IPS DF 19.7 (cell line): ENCODE measurements at regions not wholly inside any gene's neighbourhood (a gene's known extent, or its start where the extent isn't known, plus 50 kb on each side); places are given as distances from the start of the nearest gene placed in this dataset.

ENCODE experiments used
- DNase-seq: peaks from one replicate; pipeline ENCODE4 v3.0.0-alpha.2; 2013; ENCODE audit warnings: low read depth, low spot score

DNA sequence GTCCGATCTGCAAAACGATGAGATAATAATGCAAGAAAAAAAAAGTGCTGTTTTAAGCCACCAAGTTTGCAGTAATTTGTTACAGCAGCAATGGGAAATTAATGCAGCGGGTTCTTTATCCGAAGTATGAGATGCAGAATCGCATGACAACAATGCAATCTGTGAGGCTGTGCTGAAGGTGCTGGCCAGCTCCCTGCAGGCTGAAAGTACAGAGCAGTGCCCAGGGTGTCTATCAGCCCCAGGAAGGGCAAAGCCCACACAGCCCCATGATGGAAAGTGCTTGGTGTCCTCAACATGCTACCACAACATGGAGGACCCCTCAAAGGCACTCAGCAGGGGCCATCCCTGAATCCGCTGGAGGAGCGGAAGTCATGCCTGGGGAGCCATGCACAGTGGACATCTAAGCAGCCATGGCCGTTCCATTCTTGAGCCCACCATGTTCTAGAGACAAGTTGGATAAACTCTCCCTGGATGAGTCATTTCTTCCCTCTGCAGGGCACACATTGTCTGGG, 199.5 kb upstream of the PFKP start:
- no peak for DNase-seq

DNA sequence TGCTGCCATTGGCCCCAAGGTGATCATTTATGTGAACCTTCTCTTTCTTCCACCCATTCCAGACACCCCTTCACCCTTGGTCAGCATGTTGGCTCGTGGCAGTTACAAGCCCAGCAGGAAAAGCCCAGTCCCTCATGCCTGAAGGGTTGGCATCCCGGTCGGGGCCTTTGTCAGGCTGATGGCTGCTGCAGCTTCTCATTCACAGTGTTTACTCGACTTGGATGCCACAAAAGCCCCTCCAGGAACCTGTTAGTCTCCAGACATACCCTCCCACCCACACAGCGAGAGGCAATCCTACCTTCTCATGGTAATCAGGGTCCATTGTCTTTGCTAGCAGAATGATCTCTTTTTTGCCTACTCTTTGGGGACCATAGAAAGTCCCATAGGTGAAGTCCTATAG, 200.8 kb upstream of the PFKP start:
- no peak for DNase-seq

DNA sequence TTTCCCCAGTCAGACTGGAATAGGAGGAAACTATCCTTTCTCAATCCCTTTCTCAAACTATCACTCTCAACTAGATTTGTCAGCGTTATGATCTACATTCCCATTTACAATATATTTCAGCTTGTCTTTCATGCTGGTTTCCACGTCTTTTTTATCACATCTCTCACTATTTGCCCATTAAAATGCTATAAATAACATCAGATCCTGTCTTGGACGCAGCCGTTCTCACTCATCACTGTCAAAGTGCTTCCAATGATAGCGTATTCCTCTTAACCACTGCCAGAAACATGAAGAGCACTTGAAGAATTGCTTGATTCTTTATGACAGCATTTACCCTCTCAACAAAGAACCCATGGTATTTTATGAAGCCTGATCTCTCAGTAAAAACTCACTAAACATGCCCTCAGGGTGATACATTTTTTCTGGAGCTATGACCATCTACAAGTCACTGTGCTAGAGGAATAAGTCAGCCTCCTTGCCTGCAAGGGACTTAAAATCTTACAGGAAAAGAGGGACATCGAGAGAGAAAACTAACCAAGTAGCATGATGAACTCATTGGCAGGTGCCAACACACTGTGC, 205.6 kb upstream of the PFKP start:
- no peak for DNase-seq

DNA sequence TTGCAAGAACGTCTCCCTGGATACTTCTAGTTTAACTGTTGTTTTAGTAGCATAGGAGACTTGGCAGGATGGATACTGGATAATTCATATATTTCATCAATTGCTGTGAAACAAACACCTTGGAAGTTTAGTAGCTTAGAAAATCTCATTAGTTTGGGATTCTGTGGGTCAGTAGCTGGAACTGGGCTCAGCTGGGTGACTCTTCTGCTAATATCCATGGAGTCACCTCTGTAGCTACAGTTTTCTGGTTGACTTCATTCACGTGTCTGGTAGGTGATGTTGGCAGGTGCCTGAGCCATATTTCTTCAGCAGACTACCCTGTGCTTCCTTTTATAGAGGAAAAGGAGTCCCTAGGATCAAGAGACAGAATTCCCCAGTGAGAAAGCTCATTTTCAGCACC, 208.9 kb upstream of the PFKP start:
- no peak for DNase-seq

DNA sequence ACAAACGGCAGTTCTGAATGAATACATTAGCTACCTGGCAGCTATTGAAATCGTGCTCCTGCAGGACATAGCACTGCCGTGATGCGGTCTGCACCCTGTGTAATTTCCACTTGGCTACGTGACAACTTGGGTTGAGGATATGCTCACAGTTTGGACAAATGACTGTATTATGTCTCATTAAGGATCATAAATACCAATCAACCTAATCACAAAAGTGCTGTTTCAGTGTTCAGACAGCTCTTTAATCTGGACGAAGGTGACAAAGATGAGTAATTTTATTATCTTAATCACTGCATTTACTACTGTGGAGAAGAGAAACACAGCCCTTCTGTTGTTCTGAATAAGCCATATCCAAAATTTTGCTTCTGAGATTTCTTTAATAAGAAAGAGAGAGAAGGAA, 210.8 kb upstream of the PFKP start:
- no peak for DNase-seq

DNA sequence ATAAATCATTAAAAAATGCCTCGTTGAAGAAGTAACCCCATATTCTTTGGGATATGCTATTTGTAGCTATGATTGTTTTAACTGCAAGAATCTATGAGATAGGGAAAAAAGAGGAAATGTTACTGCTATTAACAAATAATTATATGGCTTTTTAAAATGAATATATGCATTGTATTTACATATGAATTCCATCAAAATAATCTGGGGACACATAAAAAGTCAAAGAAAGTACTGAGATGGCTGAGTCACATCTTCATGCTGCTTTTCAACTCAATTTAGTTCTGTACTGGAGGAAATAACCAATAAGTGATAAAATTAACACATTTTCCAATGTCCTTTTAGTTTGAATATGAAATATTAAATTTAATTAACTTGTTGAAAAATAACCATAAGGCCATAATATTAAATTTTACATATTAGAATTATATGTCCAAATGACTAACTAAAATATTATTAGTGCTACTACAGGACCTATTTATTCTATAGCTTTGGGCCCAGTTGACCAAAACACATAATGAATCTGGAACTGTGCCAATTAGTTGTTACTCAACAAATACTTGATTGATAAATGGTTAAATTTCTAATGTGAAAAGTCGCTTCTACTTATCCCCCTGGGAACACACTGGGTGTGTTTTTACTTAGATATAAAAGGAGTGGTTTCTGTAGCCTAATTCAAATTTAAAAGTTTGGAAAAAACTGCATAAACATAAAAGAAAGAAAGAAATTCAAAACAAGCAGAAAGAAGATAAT, 214.6 kb upstream of the PFKP start:
- DNase-seq = no peak

DNA sequence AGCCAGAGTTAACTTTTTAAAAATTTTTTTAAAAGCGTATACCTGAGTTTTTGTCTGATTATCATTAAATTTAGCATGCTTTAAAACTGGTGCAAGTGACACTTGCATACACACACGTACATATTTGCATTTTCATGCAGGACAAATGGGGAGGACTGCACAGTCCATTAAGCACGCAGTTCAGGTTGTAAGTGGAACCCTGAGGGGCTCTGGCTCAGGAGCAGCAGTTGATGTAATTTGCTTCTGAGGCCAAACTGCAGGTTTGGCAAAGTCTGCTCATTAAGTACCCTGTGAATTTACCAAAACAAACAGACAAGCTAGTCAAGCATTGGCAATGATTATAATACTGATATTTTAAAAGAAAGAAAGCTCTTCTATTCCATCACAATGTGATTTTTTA, 215.8 kb upstream of the PFKP start:
- DNase-seq = no peak

DNA sequence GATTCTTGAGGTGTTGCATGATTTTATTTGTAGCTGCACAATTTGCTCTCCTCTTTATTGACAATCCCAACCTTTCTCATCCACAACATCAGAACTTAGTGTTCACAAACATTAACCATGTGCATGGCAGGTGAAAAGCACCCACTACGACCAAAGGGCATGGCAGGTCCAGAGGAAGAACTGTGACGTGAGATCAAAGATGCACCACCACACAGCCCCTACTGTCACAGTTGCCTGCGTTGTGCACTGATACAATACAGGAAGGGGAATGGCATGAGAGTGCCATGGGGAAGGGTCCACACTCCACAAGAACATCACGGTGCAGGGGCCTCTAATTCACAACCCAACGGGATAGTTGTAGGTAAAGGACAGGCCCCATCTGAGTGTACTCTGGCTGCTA, 217.1 kb upstream of the PFKP start:
- DNase-seq = no peak

DNA sequence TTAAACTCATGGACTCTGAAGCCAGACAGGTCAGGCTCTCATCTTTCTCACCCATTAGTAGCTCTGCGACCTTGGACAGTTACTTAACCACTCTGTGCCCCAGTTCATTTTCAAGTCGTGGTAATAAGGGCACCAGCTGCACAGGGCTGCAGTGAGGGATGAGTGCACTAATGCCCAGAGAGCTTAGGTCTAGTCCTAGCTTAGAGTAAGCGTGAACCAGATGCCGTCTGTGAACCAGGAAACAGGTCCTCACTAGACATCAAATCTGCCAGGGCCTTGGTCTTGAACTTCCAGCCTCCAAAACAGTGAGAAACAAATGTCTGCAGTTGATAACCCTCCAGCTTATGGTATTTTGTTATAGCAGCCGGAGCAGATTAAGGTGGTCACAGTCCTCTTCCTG, 222.4 kb upstream of the PFKP start:
- no peak for DNase-seq

DNA sequence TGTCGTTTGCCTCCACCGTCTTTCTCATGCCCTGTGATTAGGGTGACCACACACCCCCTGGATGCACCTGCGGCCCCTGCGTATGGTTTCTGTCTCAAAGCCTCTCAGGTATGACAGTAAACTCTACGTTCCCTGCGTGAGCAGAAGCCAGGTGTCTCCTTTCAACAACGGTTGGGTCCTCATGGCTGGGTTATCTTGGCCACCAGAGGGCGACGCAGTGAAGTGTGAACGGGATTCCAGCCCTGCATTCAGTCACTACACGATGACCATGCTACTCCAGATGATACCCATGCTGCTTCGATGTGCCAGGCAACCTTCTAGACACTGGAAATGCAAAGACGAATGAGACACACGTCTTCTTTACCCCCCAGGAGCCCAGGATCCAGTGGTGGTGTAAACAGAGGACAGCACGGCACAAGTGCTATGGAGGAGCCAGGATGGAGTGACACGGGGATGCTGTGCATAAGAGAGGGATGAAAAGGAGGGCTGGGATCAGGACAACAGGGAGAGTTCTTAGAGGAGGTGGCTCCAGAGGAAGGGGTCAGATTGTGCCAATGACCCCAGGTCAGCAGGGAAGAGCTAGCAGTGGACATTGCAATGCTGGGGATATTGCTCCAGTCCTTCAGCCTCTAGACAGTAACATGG, 228.1 kb upstream of the PFKP start:
- DNase-seq = peak; percentile 57

DNA sequence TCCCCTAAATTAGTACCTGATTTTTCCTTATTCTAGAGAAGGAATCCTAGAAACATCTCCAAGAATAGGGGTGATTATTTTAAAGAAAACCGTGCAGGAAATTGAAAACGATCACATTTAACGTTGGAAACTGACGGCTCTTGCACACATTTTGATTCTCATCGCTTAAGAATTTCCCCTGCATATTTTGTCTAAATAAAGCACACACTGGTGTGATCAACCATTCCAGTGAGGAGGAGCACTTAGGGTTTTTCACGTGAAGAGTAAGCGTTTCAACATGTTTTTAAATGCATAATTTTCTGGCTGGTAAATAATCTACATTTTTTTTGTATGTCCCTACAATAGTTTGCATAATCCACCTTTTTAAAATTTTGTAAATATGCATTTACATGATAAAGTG, 229.7 kb upstream of the PFKP start:
- DNase-seq = no peak

DNA sequence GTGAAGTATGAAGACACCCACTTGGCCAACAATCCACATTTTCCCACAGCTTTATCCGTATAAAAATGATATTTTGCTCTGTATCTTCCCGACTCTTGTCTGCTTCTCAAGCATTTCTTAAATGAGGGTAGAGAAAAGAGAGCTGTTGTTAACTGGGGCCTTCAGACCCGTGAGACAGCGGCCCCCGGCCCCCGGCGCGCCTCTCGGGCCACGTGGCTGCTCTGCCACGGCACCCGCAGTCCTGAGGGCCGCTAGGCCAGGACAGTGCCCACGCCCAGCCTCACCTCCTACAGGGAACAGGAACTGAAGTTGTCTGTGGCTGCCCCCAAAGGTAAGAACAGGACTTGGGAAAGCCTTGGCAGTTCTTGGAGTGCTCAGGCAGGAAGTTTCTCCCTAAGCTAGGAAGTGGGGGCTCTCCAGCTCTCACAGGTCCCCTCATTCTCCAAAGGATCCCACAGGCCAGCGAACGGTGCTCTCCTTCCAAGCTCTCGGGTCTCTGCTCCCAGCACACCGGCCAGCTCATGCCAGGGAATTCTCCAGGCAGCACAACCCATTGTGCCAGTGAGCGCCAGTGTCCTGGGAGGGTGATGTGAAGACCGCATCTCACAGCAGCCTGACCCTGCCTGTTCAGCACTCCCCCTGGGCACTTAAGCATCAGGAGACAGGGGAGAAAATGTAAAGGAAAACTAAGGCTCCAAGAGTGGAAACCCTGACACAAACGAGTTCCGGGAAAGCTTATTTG, 230.3 kb upstream of the PFKP start:
- DNase-seq = no peak

DNA sequence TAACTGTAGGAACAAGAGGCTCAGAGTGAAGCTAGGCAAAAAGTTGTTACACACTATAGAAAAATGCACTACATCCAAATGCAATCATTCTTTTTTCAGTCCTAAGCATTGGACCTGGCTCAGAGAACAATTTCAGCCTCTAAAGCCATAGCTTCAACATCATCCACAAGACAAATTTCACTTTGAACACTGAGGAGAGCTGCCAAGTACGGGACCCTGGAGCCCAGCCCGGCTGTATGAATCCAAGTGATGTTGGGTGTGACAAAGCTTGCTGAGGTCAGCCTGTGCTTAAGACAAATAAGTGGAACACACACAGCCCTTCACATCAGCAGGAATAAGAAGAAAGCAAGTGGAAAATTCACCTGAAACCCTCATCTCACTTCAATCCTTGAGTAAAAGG, 233.1 kb upstream of the PFKP start:
- DNase-seq = no peak

DNA sequence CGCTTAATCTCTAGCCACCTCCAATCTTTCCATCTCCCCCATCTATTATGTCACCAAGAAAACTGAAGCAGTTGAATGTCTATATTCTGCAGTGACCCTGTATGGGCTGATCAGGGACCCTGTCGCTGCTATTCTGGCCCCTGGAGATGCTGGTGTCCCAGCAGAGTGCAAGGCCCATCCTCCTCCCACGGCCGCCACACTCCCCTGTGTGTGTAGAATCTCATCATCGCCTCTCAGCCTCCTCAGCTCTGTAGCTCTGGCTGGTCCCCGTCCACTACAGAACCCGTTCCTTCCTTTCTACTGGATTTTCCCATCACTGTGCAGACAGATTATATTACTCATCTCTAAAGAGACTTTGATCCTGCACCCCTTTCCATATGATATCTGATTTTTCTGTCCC, 235.8 kb upstream of the PFKP start:
- DNase-seq = no peak

DNA sequence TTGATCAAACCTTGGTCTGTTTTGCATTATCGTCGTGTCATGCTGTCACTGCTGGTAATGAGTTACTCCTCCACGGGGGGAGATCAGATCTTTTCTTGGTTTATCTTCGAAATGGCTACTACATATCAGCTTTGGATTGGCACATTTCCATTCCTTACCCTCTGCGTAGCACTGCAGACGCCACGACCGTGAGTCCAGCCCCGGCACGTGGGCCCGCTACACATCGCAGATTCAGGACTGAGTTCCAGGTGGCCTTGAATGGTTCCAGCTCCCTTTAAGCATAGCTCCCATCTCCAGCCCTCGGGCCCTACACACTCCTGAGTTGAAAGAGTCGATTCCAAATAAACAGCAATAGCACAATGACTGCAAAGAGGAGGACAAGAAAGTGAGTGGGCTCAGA, 238.6 kb upstream of the PFKP start:
- no peak for DNase-seq

DNA sequence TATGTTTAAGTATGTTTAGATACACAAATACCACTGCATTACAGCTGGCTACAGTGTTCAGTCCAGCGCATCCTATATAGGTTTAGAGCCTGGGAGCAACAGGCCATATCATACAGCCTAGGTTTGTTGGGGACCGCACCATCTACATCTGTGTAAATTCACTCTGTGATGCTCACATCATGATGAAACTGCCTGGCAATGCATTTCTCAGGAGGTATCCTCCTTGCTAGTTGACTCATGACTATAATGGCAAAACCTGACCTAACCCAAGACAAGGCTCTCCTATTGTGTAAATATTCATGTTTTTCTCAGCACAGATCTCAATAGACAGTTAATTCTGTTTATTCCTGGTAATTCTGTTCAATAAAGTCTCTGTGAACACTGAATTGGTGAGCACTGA, 240.7 kb upstream of the PFKP start:
- DNase-seq = no peak

DNA sequence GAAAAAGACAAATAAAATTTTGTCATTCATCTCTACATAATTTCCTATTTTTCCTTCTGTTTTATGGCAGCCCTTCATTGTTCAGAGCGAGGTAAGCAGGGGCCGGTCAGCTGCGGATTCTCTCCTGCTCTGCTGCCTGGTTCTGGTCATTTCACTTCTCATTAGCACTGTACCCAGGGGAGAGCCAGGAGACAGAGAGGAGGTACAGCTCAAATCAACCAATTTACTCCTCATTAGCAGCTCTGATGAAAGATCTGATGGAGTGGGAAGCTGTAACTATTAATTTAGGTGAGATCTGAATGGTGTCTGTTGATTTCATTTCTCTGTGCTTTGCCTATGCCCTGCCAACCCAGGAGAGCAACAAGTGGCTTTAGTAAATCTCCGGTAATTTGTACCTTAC, 241.5 kb upstream of the PFKP start:
- DNase-seq = no peak

DNA sequence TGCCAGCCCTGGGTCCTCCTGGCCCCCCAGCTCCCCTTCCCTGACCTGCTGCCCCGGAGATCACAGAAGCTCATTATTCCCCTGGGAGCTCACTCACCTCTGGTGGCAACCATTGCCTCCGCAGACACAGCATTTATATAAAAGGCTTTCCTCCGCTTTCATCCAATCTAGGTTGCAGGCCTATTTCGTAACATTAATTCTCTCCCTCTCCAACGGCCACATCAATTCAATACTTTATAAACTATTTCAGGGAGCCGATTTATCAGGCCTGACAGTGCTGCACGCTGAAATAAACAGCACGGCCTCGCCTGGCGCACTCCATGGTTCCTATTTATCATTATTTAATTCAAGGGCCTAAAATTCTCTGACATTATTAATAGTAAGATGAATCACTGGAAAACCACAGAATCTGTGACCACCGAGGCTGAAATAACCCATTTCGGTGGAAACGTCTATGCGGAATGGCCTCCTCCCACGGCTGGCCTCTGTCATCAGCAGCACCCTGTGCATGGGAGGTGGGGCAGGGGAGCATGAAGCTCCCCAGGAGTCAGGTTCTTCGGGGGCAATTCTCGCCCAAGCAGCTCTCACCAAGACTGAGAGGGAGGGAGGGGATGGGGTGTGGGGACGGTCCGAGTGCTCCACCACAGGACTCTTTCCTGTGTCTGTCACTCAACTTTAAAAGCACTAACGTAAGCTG, 249.3 kb upstream of the PFKP start:
- DNase-seq = no peak

DNA sequence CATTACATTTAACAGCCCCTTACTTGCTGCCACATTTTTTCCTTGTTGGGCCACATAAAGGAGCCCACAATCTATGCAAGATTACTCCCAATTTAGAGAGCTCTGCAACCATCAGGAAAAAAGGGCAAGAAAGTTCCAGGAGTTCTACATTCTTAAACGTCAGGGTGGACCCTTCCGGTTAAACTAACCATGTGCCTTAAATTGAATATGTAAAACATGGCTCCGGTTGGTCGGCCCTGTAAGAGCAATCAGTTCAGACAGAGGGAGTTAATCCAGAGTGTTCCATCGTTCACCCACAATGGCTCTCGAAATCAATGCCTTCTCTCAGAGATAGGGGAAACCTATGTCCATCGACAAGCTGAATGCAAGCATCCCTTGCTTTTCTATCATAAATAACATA, 253.7 kb upstream of the PFKP start:
- DNase-seq = no peak

DNA sequence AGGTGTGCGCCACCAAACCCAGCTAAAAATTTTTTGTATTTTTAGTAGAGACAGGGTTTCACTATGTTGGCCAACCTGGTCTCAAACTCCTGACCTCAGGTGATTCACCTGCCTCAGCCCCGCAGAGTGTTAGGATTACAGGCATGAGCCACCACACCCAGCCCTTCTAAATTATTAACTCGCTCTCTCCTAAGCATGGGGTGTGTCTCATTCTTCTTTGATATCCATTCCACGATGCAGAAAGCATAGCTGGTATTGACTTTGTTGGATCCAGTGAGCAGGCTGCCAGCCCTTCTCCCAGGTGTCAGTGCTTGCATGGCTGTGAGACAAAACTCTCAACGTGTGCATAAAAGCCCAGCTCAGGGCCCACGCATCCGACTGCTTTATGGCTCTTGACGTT, 254.1 kb upstream of the PFKP start:
- no peak for DNase-seq

DNA sequence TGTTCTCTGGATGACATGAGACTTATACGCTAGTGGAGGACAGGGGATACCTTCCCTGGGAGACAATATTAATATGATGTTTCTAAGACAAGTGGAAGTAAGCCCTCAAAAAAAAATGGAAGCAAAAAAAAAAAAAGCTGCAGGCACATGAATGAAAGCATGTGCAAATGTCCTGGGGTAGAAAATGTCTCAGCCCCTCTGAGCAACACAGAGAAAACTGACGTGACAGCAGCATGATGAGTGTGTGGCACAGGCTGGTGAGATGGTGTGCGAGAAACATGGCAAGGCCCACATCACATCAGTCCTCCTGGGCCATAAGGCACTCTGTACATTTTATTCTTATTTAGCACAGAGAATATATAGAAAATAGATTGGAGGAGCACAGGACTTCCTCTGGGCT, 254.7 kb upstream of the PFKP start:
- no peak for DNase-seq

DNA sequence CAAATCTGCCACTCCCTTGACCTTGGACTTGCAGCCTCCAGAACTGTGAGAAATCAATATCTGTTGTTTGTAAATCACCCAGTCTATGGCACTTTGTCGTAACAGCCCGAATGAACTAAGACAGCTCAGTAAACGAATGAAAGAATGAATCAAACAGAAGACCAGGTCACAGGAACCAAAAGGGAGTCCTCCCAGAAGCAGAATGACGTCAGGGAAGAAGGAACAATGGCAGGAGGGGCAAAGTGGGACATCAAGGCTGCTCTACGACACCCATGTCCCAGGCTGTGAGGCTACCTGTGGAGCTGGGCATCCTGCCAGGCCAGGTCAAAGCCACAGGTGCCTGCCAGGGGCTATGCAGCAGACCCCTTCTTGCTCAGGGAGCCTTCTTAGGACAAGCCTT, 267.2 kb upstream of the PFKP start:
- DNase-seq = no peak
